Activated B cell treated with CpG ODN at 0.5 μM for 24 hours (primary cell): ENCODE measurements at regions not wholly inside any gene's neighbourhood (a gene's known extent, or its start where the extent isn't known, plus 50 kb on each side); places are given as distances from the start of the nearest gene placed in this dataset.

Source experiments
- ATAC-seq: fragments of 200-7000 bp; cut with Tn5 transposase; one replicate; pipeline ENCODE4 v1.10.0; 2021; ENCODE audit warnings: low read depth, mild to moderate bottlenecking, moderate library complexity
- CTCF ChIA-PET: fragments of 350-600 bp; sonication (Branson Sonifier 250); formaldehyde crosslinking; loops from one replicate; lab custom pipeline; 2021; ENCODE audit warnings: antibody characterized with exemption; lab: Charles Lee
- POLR2A ChIA-PET: fragments of 350-600 bp; sonication (Branson Sonifier 250); formaldehyde crosslinking; loops from one replicate; lab custom pipeline; 2021; ENCODE audit warnings: antibody characterized with exemption; lab: Charles Lee
- DNase-seq: peaks from one replicate; pipeline ENCODE4 v3.0.0; 2022
- H3K27ac Mint-ChIP-seq: one replicate; pipeline ENCODE4 v1.8.0; 2020; ENCODE audit warnings: mixed read lengths
- H3K27me3 Mint-ChIP-seq: one replicate; pipeline ENCODE4 v1.8.0; 2021; ENCODE audit warnings: mixed read lengths
- H3K36me3 Mint-ChIP-seq: one replicate; pipeline ENCODE4 v1.8.0; 2021; ENCODE audit warnings: low read depth, mixed read lengths
- H3K4me1 Mint-ChIP-seq: one replicate; pipeline ENCODE4 v1.8.0; 2021; ENCODE audit warnings: mixed read lengths
- H3K4me3 Mint-ChIP-seq: one replicate; pipeline ENCODE4 v1.8.0; 2020; ENCODE audit warnings: mild to moderate bottlenecking, mixed read lengths
- H3K9me3 Mint-ChIP-seq: one replicate; pipeline ENCODE4 v1.8.0; 2020; ENCODE audit warnings: mixed read lengths
- intact Hi-C: fragments of 100-400 bp; cut with micrococcal nuclease; formaldehyde crosslinking; loops from one replicate; pipeline ENCODE4 v1.15.1; 2024
- TF ChIP-seq, protein P1 (sequence below): fragments of 200-600 bp; IDR thresholded peaks from one replicate; pipeline ENCODE4 v1.8.0; 2022; ENCODE audit warnings: antibody characterized with exemption, mild to moderate bottlenecking

GRCh38 chr7:121755818-121756552 lies 117.0 kb upstream of the PTPRZ1 start:
- Mint-ChIP-seq H3K27ac (no peak overlapping the region), H3K4me3 (no peak overlapping the region), H3K4me1 (no peaks in the 10 kb centered on the region), H3K36me3 (no peaks in the 10 kb centered on the region), H3K9me3 (no peaks in the 10 kb centered on the region), H3K27me3 (peaks cover 3% of the 10 kb centered on the region)
- ATAC-seq (no peak), DNase-seq (no peak)
- TF ChIP-seq, protein P1, sequence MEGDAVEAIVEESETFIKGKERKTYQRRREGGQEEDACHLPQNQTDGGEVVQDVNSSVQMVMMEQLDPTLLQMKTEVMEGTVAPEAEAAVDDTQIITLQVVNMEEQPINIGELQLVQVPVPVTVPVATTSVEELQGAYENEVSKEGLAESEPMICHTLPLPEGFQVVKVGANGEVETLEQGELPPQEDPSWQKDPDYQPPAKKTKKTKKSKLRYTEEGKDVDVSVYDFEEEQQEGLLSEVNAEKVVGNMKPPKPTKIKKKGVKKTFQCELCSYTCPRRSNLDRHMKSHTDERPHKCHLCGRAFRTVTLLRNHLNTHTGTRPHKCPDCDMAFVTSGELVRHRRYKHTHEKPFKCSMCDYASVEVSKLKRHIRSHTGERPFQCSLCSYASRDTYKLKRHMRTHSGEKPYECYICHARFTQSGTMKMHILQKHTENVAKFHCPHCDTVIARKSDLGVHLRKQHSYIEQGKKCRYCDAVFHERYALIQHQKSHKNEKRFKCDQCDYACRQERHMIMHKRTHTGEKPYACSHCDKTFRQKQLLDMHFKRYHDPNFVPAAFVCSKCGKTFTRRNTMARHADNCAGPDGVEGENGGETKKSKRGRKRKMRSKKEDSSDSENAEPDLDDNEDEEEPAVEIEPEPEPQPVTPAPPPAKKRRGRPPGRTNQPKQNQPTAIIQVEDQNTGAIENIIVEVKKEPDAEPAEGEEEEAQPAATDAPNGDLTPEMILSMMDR, result no peak
- CTCF ChIA-PET, result no interaction called here
- intact Hi-C loops, result no loop called here
- POLR2A ChIA-PET, result no interaction called here

DNA sequence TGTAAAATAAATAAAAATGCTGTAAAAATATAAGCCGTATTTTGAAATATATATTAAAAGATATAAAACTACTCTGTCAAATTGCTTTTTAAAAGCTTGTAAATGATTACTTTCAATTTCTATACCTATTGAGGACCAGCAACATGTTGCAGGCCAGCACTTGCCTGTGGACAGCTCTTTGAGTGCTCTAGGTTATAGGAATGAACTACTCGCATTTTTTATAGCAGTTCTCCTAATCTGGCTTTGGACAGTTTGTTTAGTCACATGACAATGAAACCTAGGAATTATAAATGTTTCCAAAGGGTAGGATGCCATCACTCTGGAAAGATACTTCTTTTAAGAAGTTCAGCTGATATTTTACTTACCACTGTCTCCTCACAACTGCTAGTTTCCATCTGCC lies 117.7 kb upstream of the PTPRZ1 start:
- H3K27me3 Mint-ChIP-seq, result peaks cover 5% of the 10 kb centered on the region
- H3K9me3 Mint-ChIP-seq, result no peaks in the 10 kb centered on the region
- no peaks in the 10 kb centered on the region for H3K36me3 Mint-ChIP-seq
- TF ChIP-seq, protein P1, result no peak
- DNase-seq (no peak), ATAC-seq (no peak)
- H3K4me1 Mint-ChIP-seq, result no peaks in the 10 kb centered on the region
- POLR2A ChIA-PET, result no interaction called here
- H3K27ac Mint-ChIP-seq, result no peak overlapping the region
- CTCF ChIA-PET, result no interaction called here
- intact Hi-C loops, result no loop called here
- no peak overlapping the region for H3K4me3 Mint-ChIP-seq

DNA sequence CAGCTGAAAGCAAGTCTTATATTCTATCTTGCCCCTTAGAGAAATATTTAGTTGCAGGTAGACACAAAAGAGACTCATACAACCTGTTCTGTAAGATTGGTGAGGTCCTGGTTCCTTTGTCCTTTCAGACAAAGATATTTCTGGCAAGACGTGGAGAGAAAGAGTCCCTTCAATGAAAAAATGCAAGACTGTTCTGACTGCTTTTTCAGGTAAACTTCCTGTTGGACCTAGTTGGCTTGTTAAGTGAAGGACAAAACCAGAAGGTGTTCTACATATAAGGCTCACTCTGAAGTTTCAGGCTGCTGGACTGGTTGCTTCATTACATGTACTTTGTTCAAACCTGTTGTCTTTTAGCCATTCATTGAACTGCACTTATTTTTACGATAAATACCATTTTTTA lies 119.0 kb upstream of the PTPRZ1 start:
- H3K9me3 Mint-ChIP-seq, result no peaks in the 10 kb centered on the region
- no peaks in the 10 kb centered on the region for H3K36me3 Mint-ChIP-seq
- H3K27ac Mint-ChIP-seq, result no peak overlapping the region
- peaks cover 5% of the 10 kb centered on the region for H3K27me3 Mint-ChIP-seq
- no peaks in the 10 kb centered on the region for H3K4me1 Mint-ChIP-seq
- CTCF ChIA-PET, result no interaction called here
- TF ChIP-seq, protein P1, result no peak
- no peak overlapping the region for H3K4me3 Mint-ChIP-seq
- POLR2A ChIA-PET, result no interaction called here
- ATAC-seq (no peak), DNase-seq (no peak)
- intact Hi-C loops, result no loop called here

- Mint-ChIP-seq H3K4me1 (no peaks in the 10 kb centered on the region), H3K27me3 (peaks cover 5% of the 10 kb centered on the region), H3K27ac (no peak overlapping the region), H3K4me3 (no peak overlapping the region), H3K9me3 (no peaks in the 10 kb centered on the region), H3K36me3 (no peaks in the 10 kb centered on the region)
- CTCF ChIA-PET, result no interaction called here
- intact Hi-C loops, result no loop called here
- no peak for ATAC-seq
- no peak for DNase-seq
- TF ChIP-seq, protein P1, result no peak
- POLR2A ChIA-PET, result no interaction called here
These were observed 120.3 kb upstream of the PTPRZ1 start for GRCh38 chr7:121752706-121753105.

DNA sequence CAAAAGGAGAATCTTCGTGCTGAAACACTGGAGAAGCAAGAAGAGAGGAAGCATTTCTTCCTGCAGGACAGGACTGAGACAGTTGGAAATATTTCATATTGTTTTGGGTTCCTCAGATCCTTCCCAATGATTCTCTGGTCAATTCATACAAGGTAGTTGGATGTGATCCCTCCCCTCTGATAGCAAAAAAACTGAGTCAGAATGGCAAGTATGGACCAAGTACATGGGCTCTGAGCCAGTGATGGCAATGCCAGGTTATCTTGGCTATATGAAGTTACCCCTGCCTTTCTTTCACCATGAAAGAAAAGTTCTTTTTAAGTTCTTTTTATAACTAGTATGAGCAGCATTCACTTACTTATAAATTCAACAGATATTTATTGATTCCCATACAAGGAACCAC lies 124.4 kb upstream of the PTPRZ1 start:
- CTCF ChIA-PET, result no interaction called here

More for the DNA sequence above, 124.4 kb upstream of the PTPRZ1 start:
- Mint-ChIP-seq H3K4me1 (no peaks in the 10 kb centered on the region), H3K27ac (no peak overlapping the region), H3K9me3 (no peaks in the 10 kb centered on the region), H3K27me3 (peaks cover 7% of the 10 kb centered on the region), H3K4me3 (no peak overlapping the region), H3K36me3 (no peaks in the 10 kb centered on the region)
- intact Hi-C loops, result no loop called here
- no peak for DNase-seq
- ATAC-seq, result no peak
- TF ChIP-seq, protein P1, result no peak
- POLR2A ChIA-PET, result no interaction called here
